ENCODE measurements at regions not wholly inside any gene's neighbourhood (a gene's known extent, or its start where the extent isn't known, plus 50 kb on each side); places are given as distances from the start of the nearest gene placed in this dataset.
A peak's percentile ranks its signal among the peaks of the same experiment; 100 is the strongest.

- no peaks in the 10 kb centered on the region for H3K27me3 Mint-ChIP-seq (ENCODE audit: unreplicated experiment)
- H3K9me3 Mint-ChIP-seq (ENCODE audit: unreplicated experiment) = no peaks in the 10 kb centered on the region
- DNase-seq (ENCODE audit: extremely low spot score, unreplicated experiment) = no peak
- H3K27ac Mint-ChIP-seq (ENCODE audit: unreplicated experiment) = peak overlapping the region; percentile 90
- H3K36me3 Mint-ChIP-seq (ENCODE audit: unreplicated experiment) = no peaks in the 10 kb centered on the region
- peak overlapping the region; percentile 36 for H3K4me3 Mint-ChIP-seq (ENCODE audit: unreplicated experiment)
- peaks cover 59% of the 10 kb centered on the region for H3K4me1 Mint-ChIP-seq (ENCODE audit: unreplicated experiment)
- TF ChIP-seq, protein P1, sequence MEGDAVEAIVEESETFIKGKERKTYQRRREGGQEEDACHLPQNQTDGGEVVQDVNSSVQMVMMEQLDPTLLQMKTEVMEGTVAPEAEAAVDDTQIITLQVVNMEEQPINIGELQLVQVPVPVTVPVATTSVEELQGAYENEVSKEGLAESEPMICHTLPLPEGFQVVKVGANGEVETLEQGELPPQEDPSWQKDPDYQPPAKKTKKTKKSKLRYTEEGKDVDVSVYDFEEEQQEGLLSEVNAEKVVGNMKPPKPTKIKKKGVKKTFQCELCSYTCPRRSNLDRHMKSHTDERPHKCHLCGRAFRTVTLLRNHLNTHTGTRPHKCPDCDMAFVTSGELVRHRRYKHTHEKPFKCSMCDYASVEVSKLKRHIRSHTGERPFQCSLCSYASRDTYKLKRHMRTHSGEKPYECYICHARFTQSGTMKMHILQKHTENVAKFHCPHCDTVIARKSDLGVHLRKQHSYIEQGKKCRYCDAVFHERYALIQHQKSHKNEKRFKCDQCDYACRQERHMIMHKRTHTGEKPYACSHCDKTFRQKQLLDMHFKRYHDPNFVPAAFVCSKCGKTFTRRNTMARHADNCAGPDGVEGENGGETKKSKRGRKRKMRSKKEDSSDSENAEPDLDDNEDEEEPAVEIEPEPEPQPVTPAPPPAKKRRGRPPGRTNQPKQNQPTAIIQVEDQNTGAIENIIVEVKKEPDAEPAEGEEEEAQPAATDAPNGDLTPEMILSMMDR (IDR thresholded peaks at IDR 0.05) = no peak
These were observed 200.6 kb downstream of the JCAD start for GRCh38 chr10:29858702-29859267.

DNA sequence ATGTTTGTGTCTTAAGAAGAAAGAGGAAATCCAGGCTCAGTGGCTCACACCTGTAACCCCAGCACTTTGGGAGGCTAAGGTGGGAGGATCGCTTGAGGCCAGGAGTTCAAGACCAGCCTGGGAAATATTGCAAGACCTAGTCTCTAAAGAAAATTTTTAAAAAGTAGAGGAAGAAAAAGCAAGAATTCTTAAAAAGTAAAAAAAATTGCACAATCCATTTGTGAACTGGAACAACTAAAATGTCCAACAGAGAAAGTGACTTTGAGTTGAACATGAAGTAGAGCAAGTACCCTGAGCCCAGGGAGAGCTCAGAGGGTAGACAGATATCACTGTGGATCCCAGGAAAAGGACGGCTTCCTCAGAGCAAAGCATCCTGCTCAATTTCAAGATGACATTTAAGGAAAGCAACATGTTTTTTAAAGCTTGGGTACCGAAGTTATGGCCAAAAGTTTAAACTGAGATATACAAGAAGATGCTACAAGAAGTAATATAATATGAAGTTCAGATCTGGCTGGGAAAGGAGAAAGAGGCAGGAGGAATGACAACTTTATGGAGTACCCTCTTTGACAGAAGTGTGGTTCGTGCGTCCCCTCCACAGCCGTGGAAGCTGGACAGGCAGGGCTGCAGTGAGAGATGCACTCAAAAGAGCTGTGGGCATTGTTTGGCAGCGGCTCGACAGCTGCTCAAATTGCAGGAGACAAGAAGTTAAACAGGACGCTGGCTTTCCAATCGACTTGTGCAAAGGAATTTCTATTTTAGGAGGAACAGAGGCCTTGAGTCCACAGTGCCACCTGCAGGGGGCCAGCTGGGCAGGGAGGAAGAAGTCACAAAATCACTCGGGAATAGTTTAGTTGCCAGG lies 201.3 kb downstream of the JCAD start:
- Mint-ChIP-seq H3K4me3 (ENCODE audit: unreplicated experiment) (peak overlapping the region; percentile 36), H3K27ac (ENCODE audit: unreplicated experiment) (peak overlapping the region; percentile 90)

DNA sequence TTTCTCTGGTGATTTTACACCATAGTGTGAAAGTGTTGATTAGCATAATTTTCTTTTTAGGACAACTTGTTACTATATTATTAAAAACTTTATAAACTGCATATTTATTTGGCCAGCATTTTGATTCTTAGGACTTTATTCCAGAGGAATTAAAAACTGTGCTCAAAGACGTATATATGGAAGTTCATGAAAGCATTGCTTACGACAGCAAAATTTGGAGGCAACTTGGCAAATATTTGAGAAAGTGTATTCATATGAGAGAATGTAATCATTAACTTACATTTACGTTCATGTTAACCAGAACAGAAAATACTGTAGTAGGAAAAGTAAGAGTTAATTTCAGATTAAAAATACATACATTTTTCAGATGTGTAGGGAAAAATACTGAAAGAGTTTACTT lies 203.1 kb downstream of the JCAD start:
- peaks cover 45% of the 10 kb centered on the region for H3K4me1 Mint-ChIP-seq (ENCODE audit: unreplicated experiment)
- H3K36me3 Mint-ChIP-seq (ENCODE audit: unreplicated experiment) = no peaks in the 10 kb centered on the region
- no peak overlapping the region for H3K4me3 Mint-ChIP-seq (ENCODE audit: unreplicated experiment)
- H3K9me3 Mint-ChIP-seq (ENCODE audit: unreplicated experiment) = no peaks in the 10 kb centered on the region
- H3K27me3 Mint-ChIP-seq (ENCODE audit: unreplicated experiment) = no peaks in the 10 kb centered on the region
- H3K27ac Mint-ChIP-seq (ENCODE audit: unreplicated experiment) = no peak overlapping the region
- DNase-seq (ENCODE audit: extremely low spot score, unreplicated experiment) = no peak
- TF ChIP-seq, protein P1 (IDR thresholded peaks at IDR 0.05) = no peak

More for the DNA sequence above, 201.3 kb downstream of the JCAD start:
- Mint-ChIP-seq H3K27me3 (ENCODE audit: unreplicated experiment) (no peaks in the 10 kb centered on the region), H3K9me3 (ENCODE audit: unreplicated experiment) (no peaks in the 10 kb centered on the region), H3K4me1 (ENCODE audit: unreplicated experiment) (peaks cover 56% of the 10 kb centered on the region), H3K36me3 (ENCODE audit: unreplicated experiment) (no peaks in the 10 kb centered on the region)
- peak; percentile 87 for DNase-seq (ENCODE audit: extremely low spot score, unreplicated experiment)
- TF ChIP-seq, protein P1 (IDR thresholded peaks at IDR 0.05) = peak; percentile 81

DNA sequence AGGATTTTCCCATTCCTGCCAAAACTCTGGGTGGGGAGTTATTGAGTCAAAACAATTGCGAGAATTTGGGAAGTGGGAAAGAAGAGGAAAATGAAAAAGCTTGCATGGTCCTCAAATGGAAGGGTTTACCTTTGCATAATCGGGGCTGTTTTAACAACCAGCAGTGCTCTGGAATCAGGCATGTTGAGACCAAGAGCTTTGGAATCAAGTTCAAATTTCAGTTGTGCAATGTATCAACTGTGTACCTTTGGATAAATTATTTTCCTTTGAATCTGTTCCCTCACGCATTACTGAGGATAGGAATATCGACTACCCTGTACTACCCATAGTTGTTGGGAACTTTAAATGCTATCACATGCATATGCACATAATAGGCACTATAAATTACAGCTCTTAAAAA lies 205.5 kb downstream of the JCAD start:
- Mint-ChIP-seq H3K4me1 (ENCODE audit: unreplicated experiment) (peaks cover 41% of the 10 kb centered on the region), H3K4me3 (ENCODE audit: unreplicated experiment) (no peak overlapping the region), H3K27ac (ENCODE audit: unreplicated experiment) (no peak overlapping the region), H3K9me3 (ENCODE audit: unreplicated experiment) (no peaks in the 10 kb centered on the region), H3K27me3 (ENCODE audit: unreplicated experiment) (no peaks in the 10 kb centered on the region), H3K36me3 (ENCODE audit: unreplicated experiment) (no peaks in the 10 kb centered on the region)
- TF ChIP-seq, protein P1 (IDR thresholded peaks at IDR 0.05) = no peak
- no peak for DNase-seq (ENCODE audit: extremely low spot score, unreplicated experiment)

- TF ChIP-seq, protein P1 (IDR thresholded peaks at IDR 0.05) = no peak
- Mint-ChIP-seq H3K4me1 (ENCODE audit: unreplicated experiment) (peaks cover 31% of the 10 kb centered on the region), H3K27me3 (ENCODE audit: unreplicated experiment) (no peaks in the 10 kb centered on the region), H3K36me3 (ENCODE audit: unreplicated experiment) (no peaks in the 10 kb centered on the region), H3K9me3 (ENCODE audit: unreplicated experiment) (no peaks in the 10 kb centered on the region), H3K27ac (ENCODE audit: unreplicated experiment) (no peak overlapping the region), H3K4me3 (ENCODE audit: unreplicated experiment) (no peak overlapping the region)
- no peak for DNase-seq (ENCODE audit: extremely low spot score, unreplicated experiment)
These were observed 208.1 kb downstream of the JCAD start for GRCh38 chr10:29851241-29851640.
